ENCODE measurements at regions not wholly inside any gene's neighbourhood (a gene's known extent, or its start where the extent isn't known, plus 50 kb on each side); places are given as distances from the start of the nearest gene placed in this dataset.
"Not testable (repeated sequence)": the region's sequence is repeated elsewhere in the genome, so short reads cannot be mapped to it uniquely, and the experiment has no call there.

DNA sequence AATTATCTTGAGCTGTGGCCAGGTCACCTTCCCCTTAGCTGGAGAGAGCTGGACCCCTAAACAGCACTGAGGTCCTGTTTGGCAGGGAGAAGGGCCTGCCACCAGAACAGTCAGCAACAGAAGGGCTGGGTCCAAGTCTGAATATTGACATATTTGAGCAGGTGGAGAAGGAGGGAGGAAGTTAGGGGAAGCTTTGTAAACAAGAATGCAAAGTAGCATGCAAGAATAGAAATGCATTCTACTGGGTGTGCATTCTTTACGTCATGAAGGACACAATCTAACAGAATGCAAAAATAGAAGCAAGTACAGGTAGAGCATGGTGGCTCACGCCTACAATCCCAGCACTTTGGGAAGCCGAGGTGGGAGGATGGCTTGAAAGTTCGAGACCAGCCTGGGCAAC is 100.5 kb downstream of the QRSL1 start:
- H3K9me3 ChIP-seq (replicated peaks) = 0 out of 2 replicates have a peak, but pooled peaks cover 3% of the 10 kb centered on the region
- H3K27ac ChIP-seq = no peak overlapping the region
- no peak overlapping the region for H3K4me3 ChIP-seq
- DNase-seq (ENCODE audit: low read depth in 1 of 2, low spot score in 2 of 2) = no peak
- no peaks in the 10 kb centered on the region for H3K36me3 ChIP-seq
- H3K4me1 ChIP-seq (replicated peaks) = no peaks in the 10 kb centered on the region
- no peaks in the 10 kb centered on the region; the same call in 1 of the 2 replicates for H3K27me3 ChIP-seq (replicated peaks)

GRCh38 chr6:106728296-106728870 is 99.0 kb downstream of the QRSL1 start:
- Histone ChIP-seq H3K27ac (no peak overlapping the region), H3K36me3 (no peaks in the 10 kb centered on the region), H3K4me3 (no peak overlapping the region), H3K9me3 (replicated peaks) (no peaks in the 10 kb centered on the region), H3K27me3 (replicated peaks) (no peaks in the 10 kb centered on the region), H3K4me1 (replicated peaks) (no peaks in the 10 kb centered on the region)
- no peak for DNase-seq (ENCODE audit: low read depth in 1 of 2, low spot score in 2 of 2)

GRCh38 chr6:106727480-106728149 is 98.2 kb downstream of the QRSL1 start:
- H3K27me3 ChIP-seq (replicated peaks) = no peaks in the 10 kb centered on the region
- no peak overlapping the region for H3K27ac ChIP-seq
- no peak for DNase-seq (ENCODE audit: low read depth in 1 of 2, low spot score in 2 of 2)

DNA sequence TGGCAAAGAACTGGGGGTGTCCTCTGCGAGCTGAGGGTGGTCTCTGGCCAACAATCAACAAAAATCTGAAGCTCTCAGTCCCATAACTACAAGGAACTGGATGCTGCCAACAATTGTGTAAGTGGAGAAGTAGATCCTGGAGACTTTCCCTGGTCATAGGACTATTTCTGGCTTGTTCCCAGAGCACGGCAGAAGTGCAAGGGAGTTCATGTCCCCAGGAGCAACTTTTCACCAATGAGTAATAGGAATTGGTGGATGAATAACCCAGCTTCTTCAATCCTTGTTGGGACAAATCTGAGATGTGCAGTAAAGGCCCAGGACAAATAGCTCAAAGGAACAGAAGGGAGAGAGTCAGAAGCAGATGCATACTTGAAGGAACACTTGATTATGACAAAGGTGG is 95.5 kb downstream of the QRSL1 start:
- no peak overlapping the region for H3K27ac ChIP-seq
- no peak for DNase-seq (ENCODE audit: low read depth in 1 of 2, low spot score in 2 of 2)
- H3K9me3 ChIP-seq (replicated peaks) = no peaks in the 10 kb centered on the region

More at GRCh38 chr6:106727480-106728149, 98.2 kb downstream of the QRSL1 start:
- Histone ChIP-seq H3K4me1 (replicated peaks) (no peaks in the 10 kb centered on the region), H3K9me3 (replicated peaks) (no peaks in the 10 kb centered on the region), H3K36me3 (no peaks in the 10 kb centered on the region), H3K4me3 (no peak overlapping the region)

GRCh38 chr6:106724337-106724736 is 95.0 kb downstream of the QRSL1 start:
- Histone ChIP-seq H3K4me1 (replicated peaks) (no peaks in the 10 kb centered on the region), H3K4me3 (no peak overlapping the region), H3K36me3 (no peaks in the 10 kb centered on the region), H3K9me3 (replicated peaks) (no peaks in the 10 kb centered on the region), H3K27ac (no peak overlapping the region), H3K27me3 (replicated peaks) (no peaks in the 10 kb centered on the region)
- no peak for DNase-seq (ENCODE audit: low read depth in 1 of 2, low spot score in 2 of 2)

More for the DNA sequence above, 95.5 kb downstream of the QRSL1 start:
- Histone ChIP-seq H3K4me1 (replicated peaks) (no peaks in the 10 kb centered on the region), H3K27me3 (replicated peaks) (no peaks in the 10 kb centered on the region), H3K4me3 (no peak overlapping the region), H3K36me3 (no peaks in the 10 kb centered on the region)

- DNase-seq (ENCODE audit: low read depth in 1 of 2, low spot score in 2 of 2); H3K9me3 ChIP-seq (replicated peaks); H3K4me1 ChIP-seq (replicated peaks); H3K27me3 ChIP-seq (replicated peaks); H3K27ac ChIP-seq; H3K36me3 ChIP-seq; H3K4me3 ChIP-seq: not testable (repeated sequence)
Observed at GRCh38 chr6:106723419-106723818, 94.0 kb downstream of the QRSL1 start.

DNA sequence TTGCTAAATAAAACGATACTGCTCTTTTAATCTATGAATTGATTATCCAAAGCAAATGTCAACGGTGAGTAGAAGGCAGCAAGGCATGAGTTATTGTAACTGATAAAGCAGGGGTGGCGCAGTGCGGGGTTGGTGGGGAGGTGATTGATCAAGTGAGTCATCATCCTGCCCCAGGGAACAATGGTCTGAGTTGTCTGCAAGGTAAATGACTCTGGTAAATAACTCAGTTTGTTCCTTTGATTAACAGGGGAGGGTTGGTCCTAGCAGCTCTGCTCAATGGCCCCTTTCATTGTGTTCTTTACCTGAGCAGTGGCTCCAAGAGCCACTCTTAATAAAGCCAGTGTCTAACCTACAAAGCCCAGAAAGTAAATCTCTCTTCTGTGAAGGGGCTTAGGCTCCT is 91.8 kb downstream of the QRSL1 start:
- H3K4me1 ChIP-seq (replicated peaks); H3K9me3 ChIP-seq (replicated peaks); H3K4me3 ChIP-seq; H3K27me3 ChIP-seq (replicated peaks); H3K36me3 ChIP-seq; DNase-seq (ENCODE audit: low read depth in 1 of 2, low spot score in 2 of 2); H3K27ac ChIP-seq: not testable (repeated sequence)

Measured in SJSA1 (cell line).